CD4-positive, alpha-beta T cell treated with Interleukin-15 for 1 hour (primary cell): ENCODE measurements at regions not wholly inside any gene's neighbourhood (a gene's known extent, or its start where the extent isn't known, plus 50 kb on each side); places are given as distances from the start of the nearest gene placed in this dataset.

Source experiments
- DNase-seq: peaks from one replicate; pipeline ENCODE4 v3.0.0-alpha.2; 2020

- no peak for DNase-seq
Measured at GRCh38 chr17:72414032-72414396, 293.2 kb downstream of the SOX9 start.

GRCh38 chr17:72414967-72415853, 294.4 kb downstream of the SOX9 start:
- DNase-seq = no peak

- no peak for DNase-seq
Measured at GRCh38 chr17:72416054-72416675, 295.3 kb downstream of the SOX9 start.

GRCh38 chr17:72416905-72417304, 296.1 kb downstream of the SOX9 start:
- no peak for DNase-seq

GRCh38 chr17:72417627-72418026, 296.8 kb downstream of the SOX9 start:
- DNase-seq = no peak

- DNase-seq = no peak
Measured at GRCh38 chr17:72419866-72420774, 299.3 kb downstream of the SOX9 start.

- no peak for DNase-seq
Measured at GRCh38 chr17:72420775-72421127, 299.9 kb downstream of the SOX9 start.

GRCh38 chr17:72421128-72422092, 300.6 kb downstream of the SOX9 start:
- no peak for DNase-seq

GRCh38 chr17:72422204-72422504, 301.3 kb downstream of the SOX9 start:
- no peak for DNase-seq

- no peak for DNase-seq
Measured at GRCh38 chr17:72422505-72423285, 301.9 kb downstream of the SOX9 start.

- DNase-seq = no peak
Measured at GRCh38 chr17:72423286-72423589, 302.4 kb downstream of the SOX9 start.

GRCh38 chr17:72423718-72424117, 302.9 kb downstream of the SOX9 start:
- DNase-seq = no peak

- DNase-seq = no peak
Measured at GRCh38 chr17:72424505-72425117, 303.8 kb downstream of the SOX9 start.

GRCh38 chr17:72425133-72425793, 304.4 kb downstream of the SOX9 start:
- no peak for DNase-seq

GRCh38 chr17:72425794-72426168, 305.0 kb downstream of the SOX9 start:
- DNase-seq = no peak

GRCh38 chr17:72426321-72426720, 305.5 kb downstream of the SOX9 start:
- no peak for DNase-seq

- DNase-seq = no peak
Measured at GRCh38 chr17:72426948-72427760, 306.3 kb downstream of the SOX9 start.

GRCh38 chr17:72427761-72428109, 306.9 kb downstream of the SOX9 start:
- DNase-seq = no peak

GRCh38 chr17:72429066-72429638, 308.3 kb downstream of the SOX9 start:
- DNase-seq = no peak
